SK-N-SH treated with all-trans-retinoic acid at 6 μM for 48 hours (cell line): ENCODE measurements at regions not wholly inside any gene's neighbourhood (a gene's known extent, or its start where the extent isn't known, plus 50 kb on each side); places are given as distances from the start of the nearest gene placed in this dataset.

Experiments used
- ATAC-seq: fragments of 200-7000 bp; cut with Tn5 transposase; 3 replicates; pipeline ENCODE4 v1.9.1; 2020; ENCODE audit warnings: mild to moderate bottlenecking, moderate library complexity
- ARNTL ChIP-seq: fragments of 450-650 bp; formaldehyde crosslinking; IDR thresholded peaks from 2 replicates; pipeline ENCODE4 v1.5.0; 2020; ENCODE audit warnings: low read depth, mild to moderate bottlenecking, moderate library complexity, borderline replicate concordance
- BACH2 ChIP-seq: fragments of 250-450 bp; sonication (Bioruptor Pico); IDR thresholded peaks from 2 replicates; pipeline ENCODE4 v1.9.0; 2021; ENCODE audit warnings: mild to moderate bottlenecking, borderline replicate concordance
- CREB5 ChIP-seq: fragments of 250-450 bp; sonication (Bioruptor Pico); IDR thresholded peaks from 2 replicates; pipeline ENCODE4 v1.5.1; 2020; ENCODE audit warnings: low read depth, mild to moderate bottlenecking, moderate library complexity
- CSDC2 ChIP-seq: fragments of 250-450 bp; sonication (Bioruptor Pico); IDR thresholded peaks from 2 replicates; pipeline ENCODE4 v1.5.0; 2020; ENCODE audit warnings: mild to moderate bottlenecking, moderate library complexity
- CSRNP3 ChIP-seq: fragments of 250-450 bp; sonication (Bioruptor Pico); IDR thresholded peaks from 2 replicates; pipeline ENCODE4 v1.5.1; 2021; ENCODE audit warnings: mild to moderate bottlenecking, moderate library complexity
- ESRRG ChIP-seq: fragments of 250-450 bp; sonication (Bioruptor Pico); IDR thresholded peaks from 2 replicates; pipeline ENCODE4 v1.6.1; 2021; ENCODE audit warnings: mild to moderate bottlenecking
- GLIS3 ChIP-seq: fragments of 250-450 bp; sonication (Bioruptor Pico); IDR thresholded peaks from 2 replicates; pipeline ENCODE4 v1.5.0; 2020; ENCODE audit warnings: mild to moderate bottlenecking, moderate library complexity
- ISL1 ChIP-seq: fragments of 250-450 bp; sonication (Bioruptor Pico); IDR thresholded peaks from 2 replicates; pipeline ENCODE4 v2.1.2; 2022; ENCODE audit warnings: mild to moderate bottlenecking, moderate library complexity
- OSR1 ChIP-seq: fragments of 250-450 bp; sonication (Bioruptor Pico); IDR thresholded peaks from 2 replicates; pipeline ENCODE4 v1.8.0; 2022; ENCODE audit warnings: moderate library complexity, mild to moderate bottlenecking, inconsistent platforms
- PATZ1 ChIP-seq: fragments of 250-450 bp; sonication (Bioruptor Pico); IDR thresholded peaks from 2 replicates; pipeline ENCODE4 v1.8.0; 2020; ENCODE audit warnings: mild to moderate bottlenecking, moderate library complexity, borderline replicate concordance
- POU6F1 ChIP-seq: fragments of 250-450 bp; sonication (Bioruptor Pico); IDR thresholded peaks from 2 replicates; pipeline ENCODE4 v1.8.0; 2021; ENCODE audit warnings: low read depth, mild to moderate bottlenecking, moderate library complexity, borderline replicate concordance
- PPARA ChIP-seq: fragments of 250-450 bp; sonication (Bioruptor Pico); IDR thresholded peaks from 2 replicates; pipeline ENCODE4 v1.5.0; 2020; ENCODE audit warnings: mild to moderate bottlenecking, borderline replicate concordance
- RARB ChIP-seq: fragments of 250-450 bp; sonication (Bioruptor Pico); IDR thresholded peaks from 2 replicates; pipeline ENCODE4 v1.8.0; 2021; ENCODE audit warnings: mild to moderate bottlenecking, moderate library complexity
- SNAI2 ChIP-seq: fragments of 250-450 bp; sonication (Bioruptor Pico); IDR thresholded peaks from 2 replicates; pipeline ENCODE4 v1.5.0; 2020; ENCODE audit warnings: mild to moderate bottlenecking, moderate library complexity
- TCF4 ChIP-seq: fragments of 250-450 bp; sonication (Bioruptor Pico); IDR thresholded peaks from 2 replicates; pipeline ENCODE4 v1.8.0; 2021; ENCODE audit warnings: mild to moderate bottlenecking, moderate library complexity, borderline replicate concordance
- TSHZ2 ChIP-seq: fragments of 250-450 bp; sonication (Bioruptor Pico); IDR thresholded peaks from 2 replicates; pipeline ENCODE4 v1.5.0; 2020; ENCODE audit warnings: mild to moderate bottlenecking, moderate library complexity
- ZFP3 ChIP-seq: fragments of 250-450 bp; sonication (Bioruptor Pico); IDR thresholded peaks from 2 replicates; pipeline ENCODE4 v1.5.0; 2020; ENCODE audit warnings: mild to moderate bottlenecking, moderate library complexity
- ZFP30 ChIP-seq: fragments of 450-650 bp; formaldehyde crosslinking; IDR thresholded peaks from 2 replicates; pipeline ENCODE4 v1.5.0; 2022; ENCODE audit warnings: mild to moderate bottlenecking, moderate library complexity
- ZNF565 ChIP-seq: fragments of 450-650 bp; formaldehyde crosslinking; conservative IDR thresholded peaks from 2 replicates; pipeline ENCODE4 v1.5.0; 2020; ENCODE audit warnings: low read depth, mild to moderate bottlenecking, moderate library complexity
- ZNF70 ChIP-seq: fragments of 450-650 bp; formaldehyde crosslinking; IDR thresholded peaks from 2 replicates; pipeline ENCODE4 v1.5.0; 2020; ENCODE audit warnings: mild to moderate bottlenecking, moderate library complexity
- ZNF8 ChIP-seq: fragments of 450-650 bp; formaldehyde crosslinking; IDR thresholded peaks from 2 replicates; pipeline ENCODE4 v1.5.0; 2020; ENCODE audit warnings: mild to moderate bottlenecking, moderate library complexity

- ATAC-seq = no peak
- no peak for TF ChIP-seq RARB (CRISPR knock-in tag)
- no peak for TF ChIP-seq CREB5 (CRISPR knock-in tag)
- no peak for TF ChIP-seq PATZ1 (CRISPR knock-in tag)
- no peak for TF ChIP-seq CSDC2 (CRISPR knock-in tag)
- TF ChIP-seq ARNTL (CRISPR knock-in tag) = no peak
- no peak for TF ChIP-seq GLIS3 (CRISPR knock-in tag)
- TF ChIP-seq CSRNP3 (CRISPR knock-in tag) = no peak
- TF ChIP-seq ESRRG (CRISPR knock-in tag) = no peak
- no peak for TF ChIP-seq ZNF8 (CRISPR knock-in tag)
- no peak for TF ChIP-seq ZNF70 (CRISPR knock-in tag)
- TF ChIP-seq OSR1 (CRISPR knock-in tag) = no peak
- TF ChIP-seq TCF4 (CRISPR knock-in tag) = no peak
- no peak for TF ChIP-seq PPARA
- no peak for TF ChIP-seq SNAI2
- TF ChIP-seq ISL1 = no peak
- TF ChIP-seq BACH2 (CRISPR knock-in tag) = no peak
- TF ChIP-seq TSHZ2 (CRISPR knock-in tag) = no peak
- TF ChIP-seq ZFP30 (CRISPR knock-in tag) = no peak
- no peak for TF ChIP-seq ZNF565 (CRISPR knock-in tag)
- TF ChIP-seq ZFP3 = no peak
Measured at GRCh38 chr9:89238424-89238823, 59.8 kb upstream of the SHC3 start.

GRCh38 chr9:89243296-89244061 lies 64.9 kb upstream of the SHC3 start:
- TF ChIP-seq ARNTL (CRISPR knock-in tag) (no peak), OSR1 (CRISPR knock-in tag) (no peak), ZFP30 (CRISPR knock-in tag) (no peak), GLIS3 (CRISPR knock-in tag) (no peak), POU6F1 (CRISPR knock-in tag) (no peak), ZNF565 (CRISPR knock-in tag) (no peak)
- ATAC-seq = no peak

- ATAC-seq = no peak
- TF ChIP-seq GLIS3 (CRISPR knock-in tag) (no peak), BACH2 (CRISPR knock-in tag) (no peak), ZFP30 (CRISPR knock-in tag) (no peak), CSRNP3 (CRISPR knock-in tag) (no peak), ZNF8 (CRISPR knock-in tag) (no peak), CSDC2 (CRISPR knock-in tag) (no peak), PATZ1 (CRISPR knock-in tag) (no peak), CREB5 (CRISPR knock-in tag) (no peak), ZNF565 (CRISPR knock-in tag) (no peak), ISL1 (no peak), ESRRG (CRISPR knock-in tag) (no peak)
Measured at GRCh38 chr9:89246840-89247239, 64.2 kb upstream of the CKS2 start.
